Activated CD4-positive, alpha-beta T cell treated with anti-CD3 and anti-CD28 coated beads for 36 hours (primary cell): ENCODE measurements at regions not wholly inside any gene's neighbourhood (a gene's known extent, or its start where the extent isn't known, plus 50 kb on each side); places are given as distances from the start of the nearest gene placed in this dataset.

ENCODE experiments used
- ATAC-seq: fragments of 200-7000 bp; cut with Tn5 transposase; one replicate; pipeline ENCODE4 v1.10.0; 2021; ENCODE audit warnings: mild to moderate bottlenecking, moderate library complexity
- CTCF ChIA-PET: fragments of 350-600 bp; sonication (Branson Sonifier 250); formaldehyde crosslinking; loops from one replicate; lab custom pipeline; 2021; ENCODE audit warnings: antibody characterized with exemption; lab: Charles Lee
- POLR2A ChIA-PET: fragments of 350-600 bp; sonication (Branson Sonifier 250); formaldehyde crosslinking; loops from one replicate; lab custom pipeline; 2021; ENCODE audit warnings: antibody characterized with exemption, inconsistent platforms; lab: Charles Lee
- DNase-seq: peaks from one replicate; pipeline ENCODE4 v3.0.0-alpha.2; 2020
- H3K27ac Mint-ChIP-seq: one replicate; pipeline ENCODE4 v1.8.0; 2021; ENCODE audit warnings: mixed read lengths
- H3K27me3 Mint-ChIP-seq: one replicate; pipeline ENCODE4 v1.8.0; 2021; ENCODE audit warnings: mixed read lengths
- H3K36me3 Mint-ChIP-seq: one replicate; pipeline ENCODE4 v1.8.0; 2021; ENCODE audit warnings: low read depth, mixed read lengths
- H3K4me1 Mint-ChIP-seq: one replicate; pipeline ENCODE4 v1.8.0; 2021; ENCODE audit warnings: mixed read lengths
- H3K4me3 Mint-ChIP-seq: one replicate; pipeline ENCODE4 v1.8.0; 2021; ENCODE audit warnings: mild to moderate bottlenecking, moderate library complexity, mixed read lengths
- H3K9me3 Mint-ChIP-seq: one replicate; pipeline ENCODE4 v1.8.0; 2021; ENCODE audit warnings: low read depth, mixed read lengths
- intact Hi-C, 2 experiments: fragments of 100-400 bp; cut with DNase I in 1 of 2; cut with micrococcal nuclease in 1 of 2; formaldehyde crosslinking; loops; one replicate each; pipeline versions ENCODE4 v1.14.2 to v1.15.1; 2022 to 2024; cut with DNase I, micrococcal nuclease

DNA sequence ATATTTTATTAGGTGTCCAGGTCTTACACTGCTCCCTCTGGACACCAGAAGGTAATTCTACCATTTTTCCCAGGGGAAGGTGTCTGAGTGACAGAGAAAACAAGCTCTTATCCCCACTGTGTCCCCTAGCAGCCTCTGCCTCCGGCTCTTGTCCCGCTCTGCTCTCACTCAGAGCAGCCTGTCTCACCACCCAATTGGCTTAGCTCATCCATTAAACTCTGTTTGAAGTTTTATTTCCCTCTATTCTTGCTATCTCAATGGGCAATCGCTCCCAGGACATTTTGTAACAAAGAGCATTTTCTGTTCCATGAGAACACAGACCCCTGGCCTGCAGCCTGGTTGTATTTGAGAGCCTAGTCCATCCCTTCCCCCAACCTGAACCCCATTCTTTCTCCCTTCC is 90.6 kb upstream of the LDAH start:
- H3K4me3 Mint-ChIP-seq, result no peak overlapping the region
- CTCF ChIA-PET, result interaction anchor here (0.5 kb wide), 1 partner anchor 491 kb away, joined by 3 read pairs; no protein-coding TSS in a partner anchor
- no peaks in the 10 kb centered on the region for H3K4me1 Mint-ChIP-seq
- peaks cover 27% of the 10 kb centered on the region for H3K27me3 Mint-ChIP-seq
- no peak for DNase-seq
- ATAC-seq, result no peak
- no peaks in the 10 kb centered on the region for H3K36me3 Mint-ChIP-seq
- no peaks in the 10 kb centered on the region for H3K9me3 Mint-ChIP-seq
- H3K27ac Mint-ChIP-seq, result no peak overlapping the region
- POLR2A ChIA-PET, result no interaction called here
- intact Hi-C loops, result no loop called here

DNA sequence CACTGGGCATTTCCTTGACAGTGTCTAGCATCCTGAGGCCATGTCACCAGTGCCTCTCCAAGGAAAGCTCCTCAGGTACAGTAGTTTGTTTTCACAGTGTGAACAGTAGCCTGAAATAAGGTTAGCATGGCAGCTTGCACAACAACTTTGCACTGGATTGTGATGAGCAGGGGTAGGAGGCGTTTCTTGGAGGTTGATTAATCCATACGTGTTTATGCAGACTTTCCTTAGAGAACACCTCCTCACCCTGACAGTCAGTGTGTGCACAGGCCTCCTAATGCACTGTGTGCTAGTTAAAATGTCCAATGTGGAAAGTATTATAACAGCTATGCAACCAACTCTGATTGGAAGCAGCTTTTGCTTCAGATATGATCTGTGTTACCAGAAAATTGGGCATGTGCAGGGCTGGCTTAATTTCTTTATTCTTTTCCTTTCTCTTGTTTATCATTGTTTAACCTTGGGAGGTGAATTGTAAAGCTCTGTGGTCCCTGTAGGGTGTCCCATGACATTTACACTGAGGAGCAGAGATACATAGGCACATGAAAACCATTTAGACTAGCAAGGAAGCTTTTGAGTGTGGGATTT is 77.2 kb upstream of the LDAH start:
- H3K9me3 Mint-ChIP-seq, result no peaks in the 10 kb centered on the region

DNA sequence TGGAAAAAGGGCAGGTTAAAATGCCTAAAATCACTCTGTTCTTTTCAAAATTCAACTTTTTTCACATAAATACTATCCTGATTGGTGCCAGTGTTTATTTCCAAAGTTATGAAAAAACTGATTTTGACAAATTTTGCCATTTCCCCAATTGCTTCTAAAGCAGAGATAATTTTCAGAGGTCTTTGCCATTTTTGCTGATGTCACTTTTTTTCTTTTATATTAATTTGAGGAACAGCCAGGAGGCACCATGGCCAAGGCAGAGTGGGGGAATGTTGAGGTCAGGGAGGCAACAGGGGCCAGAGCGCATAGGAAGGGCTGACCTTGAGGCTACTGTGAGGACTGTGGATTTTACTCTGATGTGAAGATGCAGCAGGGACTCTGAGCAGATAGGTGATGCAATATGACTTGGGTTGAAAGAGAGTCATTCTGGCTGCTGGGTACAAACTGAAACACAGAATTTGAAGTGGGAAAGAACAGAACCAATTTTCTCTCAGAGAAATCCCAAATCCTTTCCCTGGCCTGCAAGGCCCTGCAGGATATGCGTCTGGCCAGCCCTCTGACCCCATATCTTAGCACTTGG is 75.1 kb upstream of the LDAH start:
- ATAC-seq (no peak), DNase-seq (no peak)
- Mint-ChIP-seq H3K9me3 (peaks cover 2% of the 10 kb centered on the region), H3K36me3 (no peaks in the 10 kb centered on the region), H3K27ac (no peak overlapping the region), H3K27me3 (peaks cover 28% of the 10 kb centered on the region), H3K4me3 (no peak overlapping the region), H3K4me1 (no peaks in the 10 kb centered on the region)
- intact Hi-C loops, result no loop called here
- ChIA-PET POLR2A (no interaction called here), CTCF (no interaction called here)

More for the DNA sequence above, 77.2 kb upstream of the LDAH start:
- H3K4me1 Mint-ChIP-seq, result no peaks in the 10 kb centered on the region
- intact Hi-C loops, result no loop called here
- H3K27me3 Mint-ChIP-seq, result peaks cover 21% of the 10 kb centered on the region
- ATAC-seq (no peak), DNase-seq (no peak)
- no peak overlapping the region for H3K27ac Mint-ChIP-seq
- CTCF ChIA-PET, result no interaction called here
- H3K36me3 Mint-ChIP-seq, result no peaks in the 10 kb centered on the region
- H3K4me3 Mint-ChIP-seq, result no peak overlapping the region
- POLR2A ChIA-PET, result no interaction called here

DNA sequence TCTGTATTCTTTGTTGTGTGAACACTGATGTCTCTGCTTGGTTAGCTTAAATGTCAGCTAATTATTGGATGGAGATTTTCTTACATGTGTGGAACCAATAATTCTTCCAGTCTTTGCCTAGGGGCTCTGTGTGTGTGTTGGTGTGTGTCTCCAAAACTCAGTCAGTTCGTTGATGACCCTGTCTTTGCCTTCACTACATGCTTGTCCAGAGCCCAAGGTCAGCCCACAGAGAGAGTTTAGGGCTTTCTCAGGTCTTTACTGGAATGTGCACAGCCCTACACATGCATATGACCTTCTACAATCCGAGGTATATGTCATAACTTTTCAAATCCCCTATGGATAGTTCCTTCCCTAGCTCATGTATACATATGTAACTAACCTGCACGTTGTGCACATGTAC is 74.1 kb upstream of the LDAH start:
- Mint-ChIP-seq H3K27ac (no peak overlapping the region), H3K4me1 (no peaks in the 10 kb centered on the region), H3K36me3 (no peaks in the 10 kb centered on the region), H3K9me3 (peaks cover 2% of the 10 kb centered on the region), H3K27me3 (peaks cover 33% of the 10 kb centered on the region), H3K4me3 (no peak overlapping the region)
- no peak for ATAC-seq
- DNase-seq, result no peak
- ChIA-PET CTCF (interaction anchor here (0.6 kb wide), 1 partner anchor 509 kb away, joined by 3 read pairs; no protein-coding TSS in a partner anchor), POLR2A (no interaction called here)
- intact Hi-C loops, result no loop called here

DNA sequence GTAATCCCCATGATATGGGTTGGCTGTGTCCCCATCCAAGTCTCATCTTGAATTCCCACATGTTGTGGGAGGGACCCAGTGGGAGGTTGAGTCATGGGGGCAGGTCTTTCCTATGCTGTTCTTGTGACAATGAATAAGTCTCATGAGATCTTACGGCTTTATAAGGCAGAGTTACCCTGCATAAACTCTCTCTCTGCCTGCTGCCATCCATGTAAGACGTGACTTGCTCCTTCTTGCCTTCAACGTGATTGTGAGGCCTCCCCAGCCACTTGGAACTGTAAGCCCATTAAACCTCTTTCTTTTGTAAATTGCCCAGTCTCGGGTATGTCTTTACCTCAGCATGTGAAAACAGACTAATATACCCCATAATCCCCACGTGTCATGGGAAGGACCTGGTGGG is 61.9 kb upstream of the LDAH start:
- H3K4me1 Mint-ChIP-seq, result no peaks in the 10 kb centered on the region
- POLR2A ChIA-PET, result no interaction called here
- peaks cover 4% of the 10 kb centered on the region for H3K27me3 Mint-ChIP-seq
- intact Hi-C loops, result no loop called here
- no peak for DNase-seq
- no peaks in the 10 kb centered on the region for H3K9me3 Mint-ChIP-seq
- no peak for ATAC-seq
- CTCF ChIA-PET, result no interaction called here
- H3K36me3 Mint-ChIP-seq, result no peaks in the 10 kb centered on the region
- no peak overlapping the region for H3K27ac Mint-ChIP-seq
- H3K4me3 Mint-ChIP-seq, result no peak overlapping the region

DNA sequence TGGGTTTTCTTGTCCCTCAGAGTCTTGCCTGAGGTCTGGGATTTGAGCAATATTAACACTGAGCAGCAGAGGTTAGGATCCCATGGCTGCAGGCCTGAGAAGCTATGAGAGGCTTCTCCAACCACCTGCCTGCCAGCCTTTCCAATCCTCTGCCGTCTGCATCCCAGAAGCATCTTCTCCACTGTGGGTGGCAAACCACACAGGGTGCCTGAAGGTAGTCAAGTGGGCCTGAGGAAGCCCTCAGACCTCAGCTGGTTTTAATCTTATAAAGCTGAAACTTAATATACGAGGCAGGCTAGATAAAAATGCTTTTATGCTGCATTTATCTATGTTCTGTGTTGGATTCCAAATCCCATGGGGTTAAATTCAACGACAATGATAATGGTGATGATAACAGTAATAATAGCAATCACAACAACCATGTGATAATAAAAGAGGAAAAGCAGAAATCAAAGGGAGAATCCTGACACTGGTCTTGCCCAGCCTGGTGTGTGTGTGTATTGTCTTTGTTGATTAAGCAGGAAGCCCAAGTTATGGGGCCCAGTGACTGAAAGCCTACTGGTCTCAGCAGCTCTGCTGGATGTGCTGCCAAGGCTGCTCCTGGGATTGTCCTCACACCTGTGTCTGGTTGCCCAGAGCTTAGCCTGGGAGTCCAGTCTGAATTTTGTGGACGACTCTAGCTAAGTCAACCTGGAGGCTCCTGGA is 59.7 kb upstream of the LDAH start:
- H3K4me1 Mint-ChIP-seq, result no peaks in the 10 kb centered on the region
- POLR2A ChIA-PET, result no interaction called here
- CTCF ChIA-PET, result no interaction called here

DNA sequence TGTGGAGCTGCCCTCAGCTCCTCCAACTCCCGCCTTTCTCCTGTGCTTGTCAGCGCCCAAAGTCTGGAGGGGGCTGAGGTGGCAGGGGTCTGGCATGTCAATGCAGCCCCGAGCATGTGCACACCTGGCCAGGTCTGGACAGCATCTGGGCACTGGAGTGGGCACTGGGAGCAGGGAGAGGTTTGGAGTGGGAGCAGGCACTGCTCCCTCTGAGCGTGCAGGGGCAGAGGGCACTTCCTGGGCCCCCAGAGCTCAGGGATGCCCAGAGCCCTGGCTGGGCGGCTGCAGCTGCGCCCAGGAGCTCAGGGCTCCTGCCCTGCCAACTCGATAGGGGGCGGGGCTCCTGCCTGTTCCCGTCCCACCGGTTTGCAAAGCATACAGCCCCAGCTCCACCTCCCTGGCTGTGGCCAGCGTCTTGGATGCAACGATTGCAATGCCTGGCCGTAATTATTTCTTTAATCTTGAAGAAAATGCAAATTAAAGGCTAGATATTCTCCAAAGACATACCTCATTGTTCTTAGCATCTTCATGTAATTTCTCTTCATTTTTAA is 57.4 kb upstream of the LDAH start:
- no peaks in the 10 kb centered on the region for H3K9me3 Mint-ChIP-seq
- H3K4me1 Mint-ChIP-seq, result no peaks in the 10 kb centered on the region
- ChIA-PET CTCF (no interaction called here), POLR2A (no interaction called here)
- DNase-seq (no peak), ATAC-seq (no peak)
- intact Hi-C loops, result no loop called here
- H3K4me3 Mint-ChIP-seq, result no peak overlapping the region
- peaks cover 10% of the 10 kb centered on the region for H3K27me3 Mint-ChIP-seq
- no peak overlapping the region for H3K27ac Mint-ChIP-seq
- H3K36me3 Mint-ChIP-seq, result no peaks in the 10 kb centered on the region

More for the DNA sequence above, 59.7 kb upstream of the LDAH start:
- Mint-ChIP-seq H3K9me3 (no peaks in the 10 kb centered on the region), H3K4me3 (no peak overlapping the region), H3K27ac (no peak overlapping the region), H3K27me3 (peaks cover 6% of the 10 kb centered on the region), H3K36me3 (no peaks in the 10 kb centered on the region)
- intact Hi-C loops, result no loop called here
- ATAC-seq, result no peak
- DNase-seq, result no peak

DNA sequence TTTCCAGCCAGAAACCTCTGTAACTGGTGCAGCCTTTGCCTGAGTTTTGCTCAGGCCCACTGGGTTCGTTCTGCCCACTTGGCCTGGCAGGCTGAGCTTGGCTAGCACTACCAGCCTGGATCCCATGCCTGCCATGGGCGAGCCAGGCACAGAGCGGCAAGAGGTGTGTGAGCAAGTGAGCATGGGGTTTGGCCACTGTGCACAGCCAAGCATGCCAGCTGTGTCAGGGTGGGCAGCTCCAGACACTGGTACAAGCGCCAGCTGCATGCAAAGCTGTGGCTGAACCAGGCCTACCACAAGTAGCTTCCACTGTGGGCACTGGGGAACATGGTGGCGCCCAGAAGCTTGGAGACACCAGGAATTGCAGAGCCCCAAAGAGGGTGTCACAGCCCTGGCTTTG is 56.3 kb upstream of the LDAH start:
- no peak overlapping the region for H3K27ac Mint-ChIP-seq

DNA sequence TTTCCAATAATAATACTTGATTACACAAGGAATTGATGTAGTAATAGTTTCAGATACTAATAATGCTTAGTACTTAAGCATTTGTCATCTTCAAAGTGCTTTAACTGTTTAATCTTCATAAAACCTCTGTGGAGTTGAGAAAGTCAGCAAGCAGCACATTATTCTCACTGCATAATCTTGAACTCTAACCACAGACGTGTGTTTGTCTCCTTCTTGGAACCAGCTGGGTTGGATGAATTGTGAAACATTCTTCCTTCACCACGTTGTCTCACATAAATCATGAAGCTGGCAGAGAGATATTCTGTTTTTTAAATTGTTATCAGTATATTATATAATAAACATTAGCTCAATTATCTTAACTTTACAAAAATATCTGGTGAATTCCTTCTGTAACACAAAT is 55.1 kb upstream of the LDAH start:
- intact Hi-C loops, result no loop called here
- Mint-ChIP-seq H3K27ac (no peak overlapping the region), H3K27me3 (peaks cover 15% of the 10 kb centered on the region), H3K4me3 (no peak overlapping the region), H3K4me1 (no peaks in the 10 kb centered on the region), H3K9me3 (no peaks in the 10 kb centered on the region), H3K36me3 (no peaks in the 10 kb centered on the region)
- ChIA-PET CTCF (interaction anchor here (0.6 kb wide), 1 partner anchor 64 kb away, joined by 4 read pairs; no protein-coding TSS in a partner anchor), POLR2A (no interaction called here)
- DNase-seq (no peak), ATAC-seq (no peak)

More for the DNA sequence above, 56.3 kb upstream of the LDAH start:
- DNase-seq (no peak), ATAC-seq (no peak)
- Mint-ChIP-seq H3K27me3 (peaks cover 13% of the 10 kb centered on the region), H3K4me3 (no peak overlapping the region), H3K36me3 (no peaks in the 10 kb centered on the region), H3K9me3 (no peaks in the 10 kb centered on the region), H3K4me1 (no peaks in the 10 kb centered on the region)
- ChIA-PET CTCF (no interaction called here), POLR2A (no interaction called here)
- intact Hi-C loops, result no loop called here
